NCI-H1048 (cell line): ENCODE measurements at regions not wholly inside any gene's neighbourhood (a gene's known extent, or its start where the extent isn't known, plus 50 kb on each side); places are given as distances from the start of the nearest gene placed in this dataset.
"Not testable (repeated sequence)": the region's sequence is repeated elsewhere in the genome, so short reads cannot be mapped to it uniquely, and the experiment has no call there.

Source experiments
- DNase-seq: peaks from one replicate; lab custom pipeline; 2025; lab: John Stamatoyannopoulos, UW

DNA sequence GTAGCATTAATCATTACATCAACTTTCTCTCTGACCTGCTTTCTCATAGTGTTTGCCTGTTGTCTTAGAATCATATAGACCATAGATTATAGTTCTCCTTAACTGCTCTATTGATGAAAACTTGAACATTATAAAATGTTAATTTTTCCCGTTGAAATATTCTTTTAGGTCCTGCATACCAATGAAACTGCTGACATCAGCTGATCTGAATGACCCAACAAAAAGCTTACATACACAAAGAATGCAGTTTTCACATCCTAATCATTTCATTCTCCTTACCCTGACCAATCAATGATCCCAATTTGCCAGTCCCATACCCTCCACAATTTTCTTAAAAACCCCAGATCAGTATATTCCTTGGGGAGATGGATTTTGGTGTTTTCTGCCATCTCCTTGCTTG, 302.9 kb upstream of the MBL2 start:
- DNase-seq = no peak

GRCh38 chr10:53072144-53072543, 299.6 kb upstream of the MBL2 start:
- no peak for DNase-seq

GRCh38 chr10:53071505-53072125, 299.0 kb upstream of the MBL2 start:
- no peak for DNase-seq

- no peak for DNase-seq
Measured at GRCh38 chr10:53069013-53069412, 296.4 kb upstream of the MBL2 start.

- DNase-seq = no peak
Measured at GRCh38 chr10:53064614-53065013, 292.0 kb upstream of the MBL2 start.

- DNase-seq = no peak
Measured at GRCh38 chr10:53063805-53064204, 291.2 kb upstream of the MBL2 start.

GRCh38 chr10:53052521-53053164, 280.1 kb upstream of the MBL2 start:
- no peak for DNase-seq

GRCh38 chr10:53045315-53045714, 272.7 kb upstream of the MBL2 start:
- DNase-seq = no peak

- DNase-seq = not testable (repeated sequence)
Measured at GRCh38 chr10:53035823-53036222, 263.2 kb upstream of the MBL2 start.

- no peak for DNase-seq
Measured at GRCh38 chr10:53033396-53033795, 260.8 kb upstream of the MBL2 start.

DNA sequence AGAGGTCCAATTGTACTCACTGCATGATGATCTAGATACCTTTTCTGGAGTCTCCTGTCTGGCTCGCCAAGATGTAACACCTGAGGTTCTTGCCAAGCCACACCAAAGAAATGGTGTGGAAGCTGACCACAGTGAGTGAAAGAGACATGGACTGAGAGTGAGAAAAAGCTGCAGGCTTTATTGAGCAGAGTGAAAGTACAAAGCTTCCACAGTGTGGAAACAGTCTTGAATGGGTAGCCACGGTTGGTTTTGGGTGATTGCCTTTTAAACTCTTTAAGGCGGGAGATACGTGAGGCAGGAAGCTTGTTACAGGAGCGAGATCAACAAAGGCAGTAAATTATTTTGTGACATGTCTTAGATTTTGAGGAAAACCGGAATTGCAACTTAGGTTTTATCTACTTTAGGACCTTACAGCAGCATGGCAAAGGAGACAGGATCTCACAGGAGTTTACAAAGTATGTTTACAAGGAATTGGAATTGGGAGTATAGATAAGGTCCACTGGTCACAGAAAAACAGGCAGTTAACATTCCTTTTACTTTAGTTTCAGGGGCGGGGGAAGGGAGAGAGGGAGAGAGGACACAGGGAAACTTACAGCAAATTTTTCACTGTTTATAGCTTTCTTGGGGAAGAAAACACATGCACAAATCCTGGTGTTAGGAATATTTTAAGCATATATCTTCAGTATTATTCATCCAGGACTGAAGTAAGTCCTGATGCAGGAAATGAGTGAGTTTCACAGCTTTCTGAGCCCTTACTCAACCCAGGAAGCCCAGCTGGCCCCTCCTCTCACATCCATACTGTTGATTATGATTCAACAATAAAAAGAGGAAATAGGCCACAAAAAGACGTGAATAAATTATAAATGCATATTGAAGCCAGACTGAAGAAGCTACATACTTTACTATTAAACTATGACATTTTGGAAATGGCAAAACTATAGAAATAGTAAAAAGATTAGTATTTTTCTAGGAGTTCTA, 257.6 kb upstream of the MBL2 start:
- not testable (repeated sequence) for DNase-seq

- DNase-seq = no peak
Measured at GRCh38 chr10:53029449-53029848, 256.9 kb upstream of the MBL2 start.

- not testable (repeated sequence) for DNase-seq
Measured at GRCh38 chr10:53025765-53026164, 253.2 kb upstream of the MBL2 start.

DNA sequence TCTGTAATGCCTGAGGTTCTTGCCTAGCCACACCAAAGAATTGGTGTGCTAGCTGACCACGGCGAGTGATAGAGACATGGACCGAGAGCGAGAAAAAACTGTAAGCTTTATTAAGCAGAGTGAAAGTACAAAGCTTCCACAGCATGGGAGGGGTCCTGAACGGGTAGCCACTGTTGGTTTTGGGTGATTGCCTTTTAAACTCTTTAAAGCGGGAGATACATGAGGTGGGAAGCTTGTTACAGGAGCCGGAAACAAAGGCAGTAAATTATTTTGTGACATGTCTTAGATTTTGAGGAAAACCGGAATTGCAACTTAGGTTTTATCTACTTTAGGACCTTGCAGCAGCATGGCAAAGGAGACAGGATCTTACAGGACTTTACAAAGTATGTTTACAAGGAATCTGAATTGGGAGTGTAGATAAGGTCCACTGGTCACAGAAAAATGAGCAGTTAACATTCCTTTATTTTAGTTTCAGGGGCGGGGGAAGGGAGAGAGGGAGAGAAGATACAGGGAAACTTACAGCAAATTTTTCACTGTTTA, 252.7 kb upstream of the MBL2 start:
- no peak for DNase-seq

- DNase-seq = no peak
Measured at GRCh38 chr10:53023411-53023810, 250.8 kb upstream of the MBL2 start.

DNA sequence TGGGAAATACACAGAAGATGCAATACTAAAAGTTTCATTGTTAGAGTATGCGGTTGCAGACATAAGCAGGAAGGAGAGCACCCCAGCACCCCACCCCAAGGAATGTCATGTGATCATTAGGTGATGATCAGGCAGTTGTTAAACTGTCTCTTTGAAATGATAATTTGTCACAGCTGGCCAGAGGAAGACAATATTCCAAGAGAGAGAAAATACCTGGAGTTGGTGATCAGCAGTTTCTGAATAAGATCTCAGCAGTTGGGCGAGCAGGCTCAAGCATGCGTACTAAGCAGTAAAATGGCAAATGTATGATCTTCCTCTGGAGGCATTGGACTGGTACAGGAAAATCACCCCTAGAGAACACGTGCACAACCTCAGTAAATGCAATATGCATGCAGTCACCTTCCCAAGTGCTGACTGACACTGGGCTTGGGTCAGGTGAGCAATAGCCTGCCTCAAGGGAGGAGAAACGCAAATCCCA, 250.1 kb upstream of the MBL2 start:
- DNase-seq = no peak

DNA sequence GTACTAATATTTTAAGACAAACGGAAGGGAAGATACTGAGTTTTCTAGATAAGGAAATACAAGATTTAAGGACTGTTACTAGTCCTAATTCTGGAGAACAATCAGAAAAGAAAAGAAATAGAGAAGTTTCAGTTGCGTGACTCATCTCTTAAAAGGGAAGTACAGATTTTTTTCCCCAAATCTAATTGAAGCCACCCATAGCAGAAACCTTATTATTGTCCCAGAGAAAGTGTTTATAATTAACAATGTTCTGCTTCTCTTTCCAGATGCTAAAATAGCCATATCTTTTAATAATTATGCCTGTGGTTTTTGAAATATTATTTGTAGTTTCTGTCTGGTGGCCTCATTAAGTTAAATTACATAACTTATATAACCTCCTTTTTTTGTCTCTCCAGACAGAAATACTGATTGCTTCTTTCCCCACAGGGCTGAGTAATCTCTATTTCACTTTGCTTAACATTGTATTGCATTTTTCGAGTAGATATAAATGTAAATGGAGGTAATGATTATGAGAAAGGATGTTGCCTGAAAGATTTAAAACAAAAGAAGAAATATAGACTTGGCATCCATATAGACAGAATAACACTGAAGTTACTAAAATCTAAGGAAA, 240.7 kb upstream of the MBL2 start:
- DNase-seq = no peak

- DNase-seq = no peak
Measured at GRCh38 chr10:53009961-53010907, 237.7 kb upstream of the MBL2 start.

DNA sequence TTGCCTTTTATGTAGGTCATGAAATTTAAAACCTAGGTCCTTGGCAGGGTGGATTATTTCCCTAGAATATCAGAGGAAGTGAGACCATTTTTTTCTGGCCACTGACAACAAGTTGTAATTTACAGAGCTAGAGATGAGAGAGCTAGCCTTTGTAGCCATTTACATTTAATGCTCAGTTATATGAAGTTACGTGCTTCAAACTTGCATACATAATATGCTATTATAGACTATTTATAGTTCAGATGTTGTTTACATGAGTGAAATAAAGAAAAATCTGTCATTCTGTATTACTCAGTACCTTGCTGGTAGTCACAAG, 234.9 kb upstream of the MBL2 start:
- no peak for DNase-seq

- no peak for DNase-seq
Measured at GRCh38 chr10:53006663-53007526, 234.3 kb upstream of the MBL2 start.
